ENCODE measurements at regions not wholly inside any gene's neighbourhood (a gene's known extent, or its start where the extent isn't known, plus 50 kb on each side); places are given as distances from the start of the nearest gene placed in this dataset.

GRCh38 chr10:16271571-16271970 is 165.2 kb upstream of the PTER start:
- DNase-seq, result no peak
- H3K27ac ChIP-seq (ENCODE audit: low read length), result no peak overlapping the region
- H3K36me3 ChIP-seq (replicated peaks; ENCODE audit: insufficient read depth, low read length), result no peaks in the 10 kb centered on the region
- no peaks in the 10 kb centered on the region for H3K4me1 ChIP-seq (ENCODE audit: low read length)
- H3K4me3 ChIP-seq (ENCODE audit: low read length), result no peak overlapping the region
- no peak overlapping the region for H3K9ac ChIP-seq (ENCODE audit: low read length)
- TF ChIP-seq EZH2phosphoT487 (IDR thresholded peaks at IDR 0.05; ENCODE audit: low read length) (no peak), EZH2 (optimal IDR thresholded peaks at IDR 0.05; ENCODE audit: low read depth, low read length) (no peak)
- TF ChIP-seq, protein P1, sequence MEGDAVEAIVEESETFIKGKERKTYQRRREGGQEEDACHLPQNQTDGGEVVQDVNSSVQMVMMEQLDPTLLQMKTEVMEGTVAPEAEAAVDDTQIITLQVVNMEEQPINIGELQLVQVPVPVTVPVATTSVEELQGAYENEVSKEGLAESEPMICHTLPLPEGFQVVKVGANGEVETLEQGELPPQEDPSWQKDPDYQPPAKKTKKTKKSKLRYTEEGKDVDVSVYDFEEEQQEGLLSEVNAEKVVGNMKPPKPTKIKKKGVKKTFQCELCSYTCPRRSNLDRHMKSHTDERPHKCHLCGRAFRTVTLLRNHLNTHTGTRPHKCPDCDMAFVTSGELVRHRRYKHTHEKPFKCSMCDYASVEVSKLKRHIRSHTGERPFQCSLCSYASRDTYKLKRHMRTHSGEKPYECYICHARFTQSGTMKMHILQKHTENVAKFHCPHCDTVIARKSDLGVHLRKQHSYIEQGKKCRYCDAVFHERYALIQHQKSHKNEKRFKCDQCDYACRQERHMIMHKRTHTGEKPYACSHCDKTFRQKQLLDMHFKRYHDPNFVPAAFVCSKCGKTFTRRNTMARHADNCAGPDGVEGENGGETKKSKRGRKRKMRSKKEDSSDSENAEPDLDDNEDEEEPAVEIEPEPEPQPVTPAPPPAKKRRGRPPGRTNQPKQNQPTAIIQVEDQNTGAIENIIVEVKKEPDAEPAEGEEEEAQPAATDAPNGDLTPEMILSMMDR (IDR thresholded peaks at IDR 0.05; ENCODE audit: low read length), result no peak
- no peaks in the 10 kb centered on the region for H3F3A ChIP-seq (ENCODE audit: insufficient read depth, low read length)
- H3K9me2 ChIP-seq (replicated peaks; ENCODE audit: insufficient read depth, low read length), result no peaks in the 10 kb centered on the region
- H2AFZ ChIP-seq (ENCODE audit: low read length), result no peak overlapping the region
- H3K9me3 ChIP-seq (replicated peaks; ENCODE audit: insufficient read depth, low read length), result no peaks in the 10 kb centered on the region
- no peaks in the 10 kb centered on the region for H3K27me3 ChIP-seq (replicated peaks; ENCODE audit: insufficient read depth, low read length)
- H3K79me2 ChIP-seq (ENCODE audit: low read length), result no peaks in the 10 kb centered on the region
- H3K4me2 ChIP-seq (ENCODE audit: low read depth, low read length), result no peak overlapping the region
- no peaks in the 10 kb centered on the region for H4K20me1 ChIP-seq (ENCODE audit: insufficient read depth, low read length)

DNA sequence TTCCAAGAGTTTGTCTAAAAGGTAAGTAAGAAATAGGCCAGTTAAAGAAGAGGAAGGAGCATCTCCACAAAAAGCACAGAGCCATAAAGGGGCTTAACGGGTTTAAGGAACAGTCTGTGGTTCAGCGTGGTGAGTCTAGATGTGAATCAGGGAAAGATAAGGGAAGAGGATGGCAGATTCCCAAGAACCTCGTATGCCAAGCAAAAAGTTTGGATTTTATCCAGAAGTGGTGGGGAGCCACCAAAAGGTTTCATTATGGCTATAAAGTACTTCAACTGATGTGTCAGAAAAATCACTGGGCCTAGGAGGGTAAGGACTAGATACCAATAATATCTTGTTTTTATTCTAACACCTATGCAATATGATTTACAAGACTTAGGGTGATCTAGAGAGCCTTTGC is 161.9 kb upstream of the PTER start:
- H3K4me2 ChIP-seq (ENCODE audit: low read depth, low read length), result no peak overlapping the region
- no peaks in the 10 kb centered on the region for H3F3A ChIP-seq (ENCODE audit: insufficient read depth, low read length)
- no peaks in the 10 kb centered on the region for H3K27me3 ChIP-seq (replicated peaks; ENCODE audit: insufficient read depth, low read length)
- no peak overlapping the region for H3K4me3 ChIP-seq (ENCODE audit: low read length)
- DNase-seq, result no peak
- no peak overlapping the region for H2AFZ ChIP-seq (ENCODE audit: low read length)
- H3K36me3 ChIP-seq (replicated peaks; ENCODE audit: insufficient read depth, low read length), result no peaks in the 10 kb centered on the region
- no peaks in the 10 kb centered on the region for H3K9me3 ChIP-seq (replicated peaks; ENCODE audit: insufficient read depth, low read length)
- TF ChIP-seq, protein P1 (IDR thresholded peaks at IDR 0.05; ENCODE audit: low read length), result no peak
- TF ChIP-seq EZH2 (optimal IDR thresholded peaks at IDR 0.05; ENCODE audit: low read depth, low read length) (no peak), EZH2phosphoT487 (IDR thresholded peaks at IDR 0.05; ENCODE audit: low read length) (no peak)
- no peak overlapping the region for H3K9ac ChIP-seq (ENCODE audit: low read length)
- H3K4me1 ChIP-seq (ENCODE audit: low read length), result no peaks in the 10 kb centered on the region
- no peaks in the 10 kb centered on the region for H3K79me2 ChIP-seq (ENCODE audit: low read length)
- no peaks in the 10 kb centered on the region for H3K9me2 ChIP-seq (replicated peaks; ENCODE audit: insufficient read depth, low read length)
- no peak overlapping the region for H3K27ac ChIP-seq (ENCODE audit: low read length)
- H4K20me1 ChIP-seq (ENCODE audit: insufficient read depth, low read length), result no peaks in the 10 kb centered on the region

- Histone ChIP-seq H3K79me2 (ENCODE audit: low read length) (no peaks in the 10 kb centered on the region), H3K27me3 (replicated peaks; ENCODE audit: insufficient read depth, low read length) (no peaks in the 10 kb centered on the region), H3K27ac (ENCODE audit: low read length) (no peak overlapping the region), H3F3A (ENCODE audit: insufficient read depth, low read length) (no peaks in the 10 kb centered on the region), H3K4me3 (ENCODE audit: low read length) (no peak overlapping the region), H4K20me1 (ENCODE audit: insufficient read depth, low read length) (no peaks in the 10 kb centered on the region), H3K9me2 (replicated peaks; ENCODE audit: insufficient read depth, low read length) (no peaks in the 10 kb centered on the region), H3K36me3 (replicated peaks; ENCODE audit: insufficient read depth, low read length) (no peaks in the 10 kb centered on the region), H2AFZ (ENCODE audit: low read length) (no peak overlapping the region), H3K9ac (ENCODE audit: low read length) (no peak overlapping the region), H3K9me3 (replicated peaks; ENCODE audit: insufficient read depth, low read length) (no peaks in the 10 kb centered on the region), H3K4me1 (ENCODE audit: low read length) (no peaks in the 10 kb centered on the region), H3K4me2 (ENCODE audit: low read depth, low read length) (no peak overlapping the region)
- no peak for TF ChIP-seq EZH2 (optimal IDR thresholded peaks at IDR 0.05; ENCODE audit: low read depth, low read length)
- no peak for DNase-seq
Measured at GRCh38 chr10:16280595-16280994, 156.2 kb upstream of the PTER start.

DNA sequence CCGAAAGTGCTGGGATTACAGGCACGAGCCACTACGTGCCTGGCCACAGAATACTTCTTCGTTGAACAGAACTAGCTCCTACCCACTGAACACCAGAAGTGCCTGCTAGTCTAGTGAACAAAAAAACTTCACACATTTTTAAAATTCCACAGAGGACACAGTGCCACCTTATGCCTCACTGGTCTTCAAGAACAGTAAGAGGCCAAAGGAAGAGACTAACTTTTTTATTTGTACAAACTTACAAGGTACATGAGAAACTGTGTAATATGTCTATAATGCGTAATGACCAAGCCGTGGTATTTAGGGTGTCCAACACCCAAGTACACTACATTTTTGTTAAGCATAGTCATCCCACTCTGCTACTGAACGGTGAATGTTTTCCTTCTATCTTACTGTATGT is 144.4 kb upstream of the PTER start:
- no peak for TF ChIP-seq EZH2phosphoT487 (IDR thresholded peaks at IDR 0.05; ENCODE audit: low read length)
- TF ChIP-seq, protein P1 (IDR thresholded peaks at IDR 0.05; ENCODE audit: low read length), result no peak
- no peak for TF ChIP-seq EZH2 (optimal IDR thresholded peaks at IDR 0.05; ENCODE audit: low read depth, low read length)
- no peak overlapping the region for H3K9ac ChIP-seq (ENCODE audit: low read length)
- no peak overlapping the region for H3K27ac ChIP-seq (ENCODE audit: low read length)
- no peaks in the 10 kb centered on the region for H3K4me1 ChIP-seq (ENCODE audit: low read length)
- H3F3A ChIP-seq (ENCODE audit: insufficient read depth, low read length), result no peaks in the 10 kb centered on the region
- no peaks in the 10 kb centered on the region for H3K36me3 ChIP-seq (replicated peaks; ENCODE audit: insufficient read depth, low read length)
- no peak overlapping the region for H3K4me2 ChIP-seq (ENCODE audit: low read depth, low read length)
- no peaks in the 10 kb centered on the region for H3K9me2 ChIP-seq (replicated peaks; ENCODE audit: insufficient read depth, low read length)
- H3K9me3 ChIP-seq (replicated peaks; ENCODE audit: insufficient read depth, low read length), result no peaks in the 10 kb centered on the region
- no peaks in the 10 kb centered on the region for H3K79me2 ChIP-seq (ENCODE audit: low read length)
- H4K20me1 ChIP-seq (ENCODE audit: insufficient read depth, low read length), result no peaks in the 10 kb centered on the region
- no peak overlapping the region for H3K4me3 ChIP-seq (ENCODE audit: low read length)
- H2AFZ ChIP-seq (ENCODE audit: low read length), result no peak overlapping the region
- no peak for DNase-seq
- H3K27me3 ChIP-seq (replicated peaks; ENCODE audit: insufficient read depth, low read length), result no peaks in the 10 kb centered on the region
